SK-N-SH (cell line): ENCODE measurements at regions not wholly inside any gene's neighbourhood (a gene's known extent, or its start where the extent isn't known, plus 50 kb on each side); places are given as distances from the start of the nearest gene placed in this dataset.

Source experiments
- CTCF ChIA-PET: fragments of 300-600, 350-600 bp; formaldehyde crosslinking; extraction: SDS; loops from one replicate; lab custom pipeline; 2021; lab: Yijun Ruan, JAX
- POLR2A ChIA-PET: fragments of 350-600 bp; sonication (Branson Sonifier 250); formaldehyde crosslinking; extraction: SDS; loops from one replicate; lab custom pipeline; 2020; ENCODE audit warnings: antibody characterized with exemption, inconsistent platforms; lab: Yijun Ruan, JAX
- DNase-seq: peaks from one replicate; pipeline ENCODE4 v3.0.0; 2012
- H2AFZ ChIP-seq: fragments of 200-600 bp; sonication (generic); 2 replicates; pipeline ENCODE4 v1.8.1; 2016; ENCODE audit warnings: antibody characterized with exemption, mild to moderate bottlenecking, low read depth
- H3F3A ChIP-seq: fragments of 200-600 bp; sonication (generic); replicated peaks from 2 replicates; pipeline ENCODE3; 2016; ENCODE audit warnings: antibody characterized with exemption, mild to moderate bottlenecking; ENCODE audit not compliant: insufficient read depth
- H3K27ac ChIP-seq, 2 experiments: fragments of 200-500 bp in 1 of 2; fragments of 200-600 bp in 1 of 2; sonication (Bioruptor generic) in 1 of 2; sonication (generic), shearing (Covaris generic) in 1 of 2; 2 replicates each; pipeline versions ENCODE4 v1.5.1 to v1.6.1; 2014 to 2016; ENCODE audit warnings: low read depth in 2 of 2, inconsistent platforms in 1 of 2, low read length in 1 of 2, mild to moderate bottlenecking in 1 of 2, mixed read lengths in 1 of 2
- H3K27me3 ChIP-seq: fragments of 200-600 bp; sonication (generic), shearing (Covaris generic); 2 replicates; pipeline ENCODE4 v1.6.1; 2016; ENCODE audit warnings: mixed run types; ENCODE audit not compliant: insufficient read depth
- H3K36me3 ChIP-seq, 2 experiments: fragments of 200-500 bp in 1 of 2; fragments of 200-600 bp in 1 of 2; sonication (Bioruptor generic) in 1 of 2; sonication (generic) in 1 of 2; replicated peaks in 1 of 2; 2 replicates each; pipeline versions ENCODE3 to v1.5.1; 2014 to 2016; ENCODE audit warnings: low read length in 1 of 2, mild to moderate bottlenecking in 1 of 2; ENCODE audit not compliant: insufficient read depth in 2 of 2, control insufficient read depth in 1 of 2
- H3K4me1 ChIP-seq, 2 experiments: fragments of 200-500 bp in 1 of 2; fragments of 200-600 bp in 1 of 2; sonication (Bioruptor generic) in 1 of 2; sonication (generic), shearing (Covaris generic) in 1 of 2; 2 replicates each; pipeline versions ENCODE4 v1.5.1 to v1.6.1; 2014 to 2016; ENCODE audit warnings: low read depth in 1 of 2, low read length in 1 of 2, mixed run types in 1 of 2; ENCODE audit not compliant: insufficient read depth in 2 of 2, control insufficient read depth in 1 of 2
- H3K4me2 ChIP-seq: fragments of 200-600 bp; sonication (generic), shearing (Covaris generic); 2 replicates; pipeline ENCODE4 v1.6.1; 2017; ENCODE audit warnings: mixed run types
- H3K4me3 ChIP-seq, 2 experiments: fragments of 200-500 bp in 1 of 2; fragments of 200-600 bp in 1 of 2; sonication (Bioruptor generic) in 1 of 2; sonication (generic), shearing (Covaris generic) in 1 of 2; 2 replicates each; pipeline versions ENCODE4 v1.5.1 to v1.8.1; 2014 to 2016; ENCODE audit warnings: low read depth in 2 of 2, inconsistent platforms in 1 of 2, low read length in 1 of 2, mild to moderate bottlenecking in 1 of 2, mixed read lengths in 1 of 2, moderate library complexity in 1 of 2
- H3K79me2 ChIP-seq: fragments of 200-600 bp; sonication (generic); 2 replicates; pipeline ENCODE4 v1.8.1; 2017; ENCODE audit warnings: mild to moderate bottlenecking; ENCODE audit not compliant: insufficient read depth
- H3K9ac ChIP-seq: fragments of 200-600 bp; sonication (generic); 2 replicates; pipeline ENCODE4 v1.6.1; 2017; ENCODE audit warnings: mixed run types
- H3K9me2 ChIP-seq: fragments of 200-600 bp; sonication (generic); 2 replicates; pipeline ENCODE4 v1.6.1; 2017; ENCODE audit warnings: mixed run types
- H3K9me3 ChIP-seq: fragments of 200-600 bp; sonication (generic); 2 replicates; pipeline ENCODE4 v1.6.1; 2017; ENCODE audit warnings: mixed run types, mild to moderate bottlenecking, moderate library complexity
- H4K20me1 ChIP-seq: fragments of 200-600 bp; sonication (generic); 2 replicates; pipeline ENCODE4 v1.6.1; 2017; ENCODE audit warnings: mild to moderate bottlenecking, mixed run types; ENCODE audit not compliant: insufficient read depth
- FOXJ3 ChIP-seq: sonication (generic); formaldehyde crosslinking; IDR thresholded peaks from 2 replicates; pipeline ENCODE4 v1.5.1; 2020; ENCODE audit warnings: mild to moderate bottlenecking, missing genetic modification reagents
- FOXM1 ChIP-seq: IDR thresholded peaks from 2 replicates; pipeline ENCODE4 v1.4.0; 2012; ENCODE audit warnings: low read depth, mild to moderate bottlenecking
- GATA2 ChIP-seq: sonication (generic); formaldehyde crosslinking; IDR thresholded peaks from 2 replicates; pipeline ENCODE4 v1.5.0; 2020; ENCODE audit warnings: mild to moderate bottlenecking, missing genetic modification reagents
- PBX3 ChIP-seq: IDR thresholded peaks from 2 replicates; pipeline ENCODE4; 2012
- TAF1 ChIP-seq: IDR thresholded peaks from 2 replicates; pipeline ENCODE4 v1.6.1; 2012; ENCODE audit warnings: low read depth, mild to moderate bottlenecking, low read length, moderate library complexity, borderline replicate concordance
- TCF12 ChIP-seq: IDR thresholded peaks from 2 replicates; pipeline ENCODE4 v1.4.0; 2012
- TEAD4 ChIP-seq: IDR thresholded peaks from 2 replicates; pipeline ENCODE4 v1.4.0; 2012; ENCODE audit warnings: mild to moderate bottlenecking, borderline replicate concordance; ENCODE audit not compliant: insufficient read depth
- YY1 ChIP-seq: IDR thresholded peaks from 2 replicates; pipeline ENCODE4 v1.4.0; 2012; ENCODE audit warnings: low read depth, mild to moderate bottlenecking
- WGBS: methylation state at CpG from one replicate; pipeline ENCODE4 v1.1.6; 2017; ENCODE audit warnings: low lambda C conversion rate; 5-methylcytosine and 5-hydroxymethylcytosine counted together
- TF ChIP-seq, protein P1 (sequence below): fragments of 150-350 bp; IDR thresholded peaks from 2 replicates; pipeline ENCODE4 v1.6.1; 2017; ENCODE audit warnings: antibody characterized with exemption, low read length, low read depth, borderline replicate concordance
- TF ChIP-seq, protein P2 (sequence below): IDR thresholded peaks from 2 replicates; pipeline ENCODE4 v1.4.0; 2012; ENCODE audit warnings: low read depth
- TF ChIP-seq, protein P3 (sequence below): IDR thresholded peaks from 2 replicates; pipeline ENCODE4 v1.6.1; 2012; ENCODE audit warnings: mild to moderate bottlenecking, low read depth, low read length, moderate library complexity

DNA sequence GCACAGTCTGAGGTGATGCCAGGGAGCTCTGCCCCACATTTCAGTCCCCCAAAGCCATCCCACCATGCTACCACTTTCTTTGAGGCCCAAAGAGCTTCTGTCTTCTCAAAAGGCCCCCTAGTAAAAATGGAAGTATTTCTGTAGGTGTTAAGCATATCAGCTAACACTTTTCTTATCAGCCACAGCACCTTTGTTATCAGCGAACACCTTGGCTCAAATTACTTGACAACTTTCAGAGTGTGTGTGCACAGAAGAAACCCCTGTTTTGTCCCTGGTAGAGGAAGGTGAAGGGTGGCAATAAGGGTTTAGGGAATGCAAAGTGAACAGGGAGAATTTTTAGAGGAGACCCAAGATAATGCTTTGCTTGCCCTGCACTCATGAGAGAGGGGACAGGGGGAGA is 54.8 kb upstream of the GJA8 start:
- Histone ChIP-seq H3K9ac (no peak overlapping the region), H3K27me3 (no peaks in the 10 kb centered on the region), H3K36me3 (no peaks in the 10 kb centered on the region), H3K4me3 (no peak overlapping the region), H2AFZ (no peak overlapping the region), H3F3A (no peaks in the 10 kb centered on the region), H3K27ac (no peak overlapping the region), H3K4me1 (no peaks in the 10 kb centered on the region), H3K9me3 (no peaks in the 10 kb centered on the region), H4K20me1 (no peaks in the 10 kb centered on the region), H3K4me2 (no peak overlapping the region), H3K79me2 (no peaks in the 10 kb centered on the region), H3K9me2 (no peaks in the 10 kb centered on the region)
- ChIA-PET CTCF (interaction anchor here (2.2 kb wide), 1 partner anchor 45 kb away, joined by 8 read pairs; no protein-coding TSS in a partner anchor), POLR2A (no interaction called here)
- DNase-seq = no peak
- TF ChIP-seq TCF12 = no peak
- TF ChIP-seq, protein P1, sequence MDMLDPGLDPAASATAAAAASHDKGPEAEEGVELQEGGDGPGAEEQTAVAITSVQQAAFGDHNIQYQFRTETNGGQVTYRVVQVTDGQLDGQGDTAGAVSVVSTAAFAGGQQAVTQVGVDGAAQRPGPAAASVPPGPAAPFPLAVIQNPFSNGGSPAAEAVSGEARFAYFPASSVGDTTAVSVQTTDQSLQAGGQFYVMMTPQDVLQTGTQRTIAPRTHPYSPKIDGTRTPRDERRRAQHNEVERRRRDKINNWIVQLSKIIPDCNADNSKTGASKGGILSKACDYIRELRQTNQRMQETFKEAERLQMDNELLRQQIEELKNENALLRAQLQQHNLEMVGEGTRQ = no peak
- TF ChIP-seq, protein P2, sequence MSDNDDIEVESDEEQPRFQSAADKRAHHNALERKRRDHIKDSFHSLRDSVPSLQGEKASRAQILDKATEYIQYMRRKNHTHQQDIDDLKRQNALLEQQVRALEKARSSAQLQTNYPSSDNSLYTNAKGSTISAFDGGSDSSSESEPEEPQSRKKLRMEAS = no peak
- no peak for TF ChIP-seq GATA2 (CRISPR knock-in tag)
- TF ChIP-seq, protein P3, sequence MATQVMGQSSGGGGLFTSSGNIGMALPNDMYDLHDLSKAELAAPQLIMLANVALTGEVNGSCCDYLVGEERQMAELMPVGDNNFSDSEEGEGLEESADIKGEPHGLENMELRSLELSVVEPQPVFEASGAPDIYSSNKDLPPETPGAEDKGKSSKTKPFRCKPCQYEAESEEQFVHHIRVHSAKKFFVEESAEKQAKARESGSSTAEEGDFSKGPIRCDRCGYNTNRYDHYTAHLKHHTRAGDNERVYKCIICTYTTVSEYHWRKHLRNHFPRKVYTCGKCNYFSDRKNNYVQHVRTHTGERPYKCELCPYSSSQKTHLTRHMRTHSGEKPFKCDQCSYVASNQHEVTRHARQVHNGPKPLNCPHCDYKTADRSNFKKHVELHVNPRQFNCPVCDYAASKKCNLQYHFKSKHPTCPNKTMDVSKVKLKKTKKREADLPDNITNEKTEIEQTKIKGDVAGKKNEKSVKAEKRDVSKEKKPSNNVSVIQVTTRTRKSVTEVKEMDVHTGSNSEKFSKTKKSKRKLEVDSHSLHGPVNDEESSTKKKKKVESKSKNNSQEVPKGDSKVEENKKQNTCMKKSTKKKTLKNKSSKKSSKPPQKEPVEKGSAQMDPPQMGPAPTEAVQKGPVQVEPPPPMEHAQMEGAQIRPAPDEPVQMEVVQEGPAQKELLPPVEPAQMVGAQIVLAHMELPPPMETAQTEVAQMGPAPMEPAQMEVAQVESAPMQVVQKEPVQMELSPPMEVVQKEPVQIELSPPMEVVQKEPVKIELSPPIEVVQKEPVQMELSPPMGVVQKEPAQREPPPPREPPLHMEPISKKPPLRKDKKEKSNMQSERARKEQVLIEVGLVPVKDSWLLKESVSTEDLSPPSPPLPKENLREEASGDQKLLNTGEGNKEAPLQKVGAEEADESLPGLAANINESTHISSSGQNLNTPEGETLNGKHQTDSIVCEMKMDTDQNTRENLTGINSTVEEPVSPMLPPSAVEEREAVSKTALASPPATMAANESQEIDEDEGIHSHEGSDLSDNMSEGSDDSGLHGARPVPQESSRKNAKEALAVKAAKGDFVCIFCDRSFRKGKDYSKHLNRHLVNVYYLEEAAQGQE = no peak
- TF ChIP-seq TEAD4 = no peak
- WGBS = 6% methylated on average over 1 of the region's 1 CpG

GRCh38 chr1:147849098-147849895 is 53.3 kb upstream of the GJA8 start:
- H3K9me3 ChIP-seq = no peaks in the 10 kb centered on the region
- no peaks in the 10 kb centered on the region for H3K4me1 ChIP-seq
- TF ChIP-seq FOXM1 = no peak
- no peak for TF ChIP-seq FOXJ3 (CRISPR knock-in tag)
- no peak for TF ChIP-seq GATA2 (CRISPR knock-in tag)
- no peak for TF ChIP-seq YY1
- no peak for TF ChIP-seq TAF1
- no peak for TF ChIP-seq PBX3
- no peaks in the 10 kb centered on the region for H3K27me3 ChIP-seq
- POLR2A ChIA-PET = no interaction called here
- H3K9ac ChIP-seq = no peak overlapping the region
- 9% methylated on average over 4 of the region's 4 CpGs for WGBS
- no peak overlapping the region for H2AFZ ChIP-seq
- H3K4me3 ChIP-seq = no peak overlapping the region
- H4K20me1 ChIP-seq = no peaks in the 10 kb centered on the region
- no peaks in the 10 kb centered on the region for H3K36me3 ChIP-seq
- H3K4me2 ChIP-seq = no peak overlapping the region
- no peaks in the 10 kb centered on the region for H3K9me2 ChIP-seq
- DNase-seq = no peak
- H3K79me2 ChIP-seq = no peaks in the 10 kb centered on the region
- H3F3A ChIP-seq = no peaks in the 10 kb centered on the region
- CTCF ChIA-PET = interaction anchor here (2.2 kb wide), 1 partner anchor 44 kb away, joined by 8 read pairs; no protein-coding TSS in a partner anchor
- no peak overlapping the region for H3K27ac ChIP-seq
